ENCODE measurements at regions not wholly inside any gene's neighbourhood (a gene's known extent, or its start where the extent isn't known, plus 50 kb on each side); places are given as distances from the start of the nearest gene placed in this dataset.

DNA sequence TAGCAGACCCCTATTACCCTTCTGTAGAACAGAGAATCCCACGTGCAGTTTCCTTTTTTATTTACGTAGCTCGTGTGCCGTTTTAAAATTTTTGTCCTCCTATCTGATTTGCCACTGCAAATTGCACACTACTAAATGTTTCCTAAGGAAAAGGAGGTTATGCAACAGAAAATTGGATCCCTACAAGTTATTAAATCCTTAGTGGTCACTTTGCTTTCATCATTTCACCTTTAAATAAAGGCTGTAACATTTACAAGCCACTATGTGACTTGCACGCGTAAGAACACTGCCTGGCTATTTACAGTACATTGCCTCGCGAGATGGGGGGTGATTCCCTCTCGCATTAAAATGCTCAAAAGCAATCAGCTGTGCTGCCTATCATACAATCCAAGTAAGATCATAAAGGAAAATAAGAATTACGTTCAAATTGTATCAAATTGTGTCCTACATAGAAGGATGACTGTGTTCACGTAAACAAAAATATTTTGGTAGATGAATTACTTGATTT, 525.6 kb downstream of the SUCLA2 start:
- Histone ChIP-seq H3K4me3 (ENCODE audit: low read depth, low read length) (no peak overlapping the region), H3K27me3 (ENCODE audit: control insufficient read depth, insufficient read depth, low read length) (no peaks in the 10 kb centered on the region), H3K36me3 (ENCODE audit: control insufficient read depth, insufficient read depth, low read length) (no peaks in the 10 kb centered on the region)
- no peak for DNase-seq (ENCODE audit: low read depth)
- TF ChIP-seq, protein P1, sequence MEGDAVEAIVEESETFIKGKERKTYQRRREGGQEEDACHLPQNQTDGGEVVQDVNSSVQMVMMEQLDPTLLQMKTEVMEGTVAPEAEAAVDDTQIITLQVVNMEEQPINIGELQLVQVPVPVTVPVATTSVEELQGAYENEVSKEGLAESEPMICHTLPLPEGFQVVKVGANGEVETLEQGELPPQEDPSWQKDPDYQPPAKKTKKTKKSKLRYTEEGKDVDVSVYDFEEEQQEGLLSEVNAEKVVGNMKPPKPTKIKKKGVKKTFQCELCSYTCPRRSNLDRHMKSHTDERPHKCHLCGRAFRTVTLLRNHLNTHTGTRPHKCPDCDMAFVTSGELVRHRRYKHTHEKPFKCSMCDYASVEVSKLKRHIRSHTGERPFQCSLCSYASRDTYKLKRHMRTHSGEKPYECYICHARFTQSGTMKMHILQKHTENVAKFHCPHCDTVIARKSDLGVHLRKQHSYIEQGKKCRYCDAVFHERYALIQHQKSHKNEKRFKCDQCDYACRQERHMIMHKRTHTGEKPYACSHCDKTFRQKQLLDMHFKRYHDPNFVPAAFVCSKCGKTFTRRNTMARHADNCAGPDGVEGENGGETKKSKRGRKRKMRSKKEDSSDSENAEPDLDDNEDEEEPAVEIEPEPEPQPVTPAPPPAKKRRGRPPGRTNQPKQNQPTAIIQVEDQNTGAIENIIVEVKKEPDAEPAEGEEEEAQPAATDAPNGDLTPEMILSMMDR (IDR thresholded peaks at IDR 0.05; ENCODE audit: insufficient read depth, low read length, poor library complexity, severe bottlenecking) = no peak

DNA sequence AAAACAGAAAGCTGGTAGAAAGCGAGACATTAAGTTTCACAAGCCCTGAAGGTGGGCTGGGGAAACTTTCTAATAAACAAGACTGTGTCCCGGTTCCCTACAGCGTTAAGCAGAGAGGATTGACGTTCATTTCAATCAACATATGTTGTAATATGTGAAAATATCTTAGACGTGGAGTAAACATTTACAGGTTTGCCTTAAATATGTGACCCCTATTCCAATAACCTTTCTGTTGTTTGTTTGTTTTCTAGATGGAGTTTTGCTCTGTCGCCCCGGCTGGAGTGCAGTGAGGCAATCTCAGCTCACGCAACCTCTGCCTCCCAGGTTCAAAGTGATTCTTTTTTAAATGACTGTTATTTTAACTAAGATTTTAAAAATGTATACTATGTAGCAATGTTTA, 526.2 kb downstream of the SUCLA2 start:
- no peaks in the 10 kb centered on the region for H3K27me3 ChIP-seq (ENCODE audit: control insufficient read depth, insufficient read depth, low read length)
- no peak overlapping the region for H3K4me3 ChIP-seq (ENCODE audit: low read depth, low read length)
- DNase-seq (ENCODE audit: low read depth) = no peak
- H3K36me3 ChIP-seq (ENCODE audit: control insufficient read depth, insufficient read depth, low read length) = no peaks in the 10 kb centered on the region
- TF ChIP-seq, protein P1 (IDR thresholded peaks at IDR 0.05; ENCODE audit: insufficient read depth, low read length, poor library complexity, severe bottlenecking) = no peak

DNA sequence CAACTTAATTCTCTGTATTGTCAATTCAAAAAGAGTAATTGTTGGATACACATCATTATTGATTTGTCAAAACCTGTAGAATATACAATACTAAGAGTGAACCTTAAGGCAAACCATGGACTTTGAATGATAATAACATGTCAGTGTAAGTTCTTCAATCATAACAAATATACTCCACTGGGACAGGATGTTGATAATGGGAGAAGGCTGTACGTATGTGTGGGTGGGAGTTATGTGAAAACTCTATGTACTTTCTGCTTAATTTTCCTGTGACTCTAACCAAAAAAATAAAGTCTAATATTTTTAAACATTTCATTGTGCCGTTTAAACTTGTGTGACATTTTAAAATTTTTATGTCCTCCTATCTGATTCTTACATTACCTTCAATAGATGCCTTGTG, 526.7 kb downstream of the SUCLA2 start:
- no peak overlapping the region for H3K4me3 ChIP-seq (ENCODE audit: low read depth, low read length)
- DNase-seq (ENCODE audit: low read depth) = no peak
- no peaks in the 10 kb centered on the region for H3K27me3 ChIP-seq (ENCODE audit: control insufficient read depth, insufficient read depth, low read length)
- H3K36me3 ChIP-seq (ENCODE audit: control insufficient read depth, insufficient read depth, low read length) = no peaks in the 10 kb centered on the region
- TF ChIP-seq, protein P1 (IDR thresholded peaks at IDR 0.05; ENCODE audit: insufficient read depth, low read length, poor library complexity, severe bottlenecking) = no peak

DNA sequence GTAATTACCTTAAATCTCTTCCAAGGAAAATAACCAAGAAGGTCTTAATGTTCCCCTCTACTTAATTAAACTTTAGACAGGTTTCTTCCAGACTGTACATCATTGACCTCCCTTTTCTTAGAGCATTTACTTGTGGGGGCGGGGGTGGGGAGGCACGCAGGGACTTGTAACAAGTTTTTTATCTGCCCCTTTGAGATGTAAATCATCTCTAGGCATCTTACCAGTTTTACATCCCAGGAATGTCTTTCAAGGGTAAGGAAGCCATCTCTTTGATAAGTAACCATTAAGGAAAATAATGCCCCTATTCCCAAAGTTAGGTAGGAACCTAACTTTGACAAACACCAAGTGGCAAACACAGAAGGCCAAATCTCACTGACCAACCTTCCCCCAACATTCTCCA, 528.6 kb downstream of the SUCLA2 start:
- Histone ChIP-seq H3K27me3 (ENCODE audit: control insufficient read depth, insufficient read depth, low read length) (no peaks in the 10 kb centered on the region), H3K36me3 (ENCODE audit: control insufficient read depth, insufficient read depth, low read length) (no peaks in the 10 kb centered on the region), H3K4me3 (ENCODE audit: low read depth, low read length) (no peak overlapping the region)
- TF ChIP-seq, protein P1 (IDR thresholded peaks at IDR 0.05; ENCODE audit: insufficient read depth, low read length, poor library complexity, severe bottlenecking) = no peak
- DNase-seq (ENCODE audit: low read depth) = no peak

DNA sequence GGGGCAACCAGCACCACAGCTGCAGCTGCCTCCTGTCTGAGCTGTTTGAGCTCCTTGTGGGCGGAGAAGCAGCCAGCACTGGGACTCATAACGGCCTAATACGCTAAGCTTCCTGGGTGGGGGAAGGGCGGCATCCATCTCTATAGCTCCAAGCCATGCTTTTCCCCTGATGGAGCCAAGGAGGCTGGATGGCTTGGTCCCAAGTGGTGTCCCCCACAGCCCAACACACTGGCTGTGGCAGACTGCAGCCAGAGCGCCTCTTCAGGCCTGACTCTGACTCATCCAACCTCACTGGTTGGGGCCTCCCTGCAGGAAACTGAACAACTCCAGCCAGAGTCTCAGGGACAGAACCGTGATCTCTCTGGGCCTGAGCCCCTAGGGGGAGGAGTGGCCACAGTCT, 537.3 kb downstream of the SUCLA2 start:
- Histone ChIP-seq H3K27me3 (ENCODE audit: control insufficient read depth, insufficient read depth, low read length) (no peaks in the 10 kb centered on the region), H3K4me3 (ENCODE audit: low read depth, low read length) (no peak overlapping the region), H3K36me3 (ENCODE audit: control insufficient read depth, insufficient read depth, low read length) (no peaks in the 10 kb centered on the region)
- TF ChIP-seq, protein P1 (IDR thresholded peaks at IDR 0.05; ENCODE audit: insufficient read depth, low read length, poor library complexity, severe bottlenecking) = no peak
- DNase-seq (ENCODE audit: low read depth) = no peak

DNA sequence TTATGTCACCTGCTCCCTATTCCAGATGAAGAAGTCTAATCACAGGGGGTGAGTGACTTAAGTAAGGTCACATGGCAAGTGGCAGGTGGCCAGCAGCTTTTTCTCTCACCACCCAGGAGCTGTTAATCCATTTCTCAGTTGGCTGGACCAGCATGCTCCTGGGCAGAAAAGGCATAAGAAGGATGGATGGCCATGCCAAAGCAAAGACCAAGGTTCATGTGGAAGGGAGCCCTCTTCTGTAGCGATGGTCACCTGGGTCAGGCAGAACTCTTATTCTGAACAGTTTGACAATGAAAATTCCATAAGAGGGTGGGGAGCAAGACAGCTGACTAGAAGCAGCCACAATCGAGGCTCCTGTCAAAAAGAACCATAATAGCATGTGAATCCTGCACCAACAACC, 538.1 kb downstream of the SUCLA2 start:
- Histone ChIP-seq H3K27me3 (ENCODE audit: control insufficient read depth, insufficient read depth, low read length) (no peaks in the 10 kb centered on the region), H3K36me3 (ENCODE audit: control insufficient read depth, insufficient read depth, low read length) (no peaks in the 10 kb centered on the region), H3K4me3 (ENCODE audit: low read depth, low read length) (no peak overlapping the region)
- TF ChIP-seq, protein P1 (IDR thresholded peaks at IDR 0.05; ENCODE audit: insufficient read depth, low read length, poor library complexity, severe bottlenecking) = no peak
- no peak for DNase-seq (ENCODE audit: low read depth)

Data from kidney epithelial cell (primary cell).